AG10803 (cell line): ENCODE measurements at regions not wholly inside any gene's neighbourhood (a gene's known extent, or its start where the extent isn't known, plus 50 kb on each side); places are given as distances from the start of the nearest gene placed in this dataset.
A peak's percentile ranks its signal among the peaks of the same experiment; 100 is the strongest.

ENCODE experiments used
- DNase-seq: peaks from one replicate; pipeline ENCODE4 v3.0.0; 2010; ENCODE audit warnings: low read depth
- H3K4me3 ChIP-seq: 2 replicates; pipeline ENCODE4 v1.5.1; 2011; ENCODE audit warnings: mild to moderate bottlenecking, low read length, control low read depth
- CTCF ChIP-seq: conservative IDR thresholded peaks from 2 replicates; pipeline ENCODE4 v1.5.1; 2011; ENCODE audit warnings: mild to moderate bottlenecking, low read length, control low read depth, inconsistent platforms

GRCh38 chr18:39350945-39351344, 1785.3 kb upstream of the CELF4 start:
- peak; percentile 13 for DNase-seq
- no peak for TF ChIP-seq CTCF
- H3K4me3 ChIP-seq = no peak overlapping the region

GRCh38 chr18:39349801-39350200, 1784.2 kb upstream of the CELF4 start:
- TF ChIP-seq CTCF = no peak
- H3K4me3 ChIP-seq = no peak overlapping the region
- no peak for DNase-seq

GRCh38 chr18:39348757-39349156, 1783.2 kb upstream of the CELF4 start:
- no peak overlapping the region for H3K4me3 ChIP-seq
- no peak for DNase-seq
- no peak for TF ChIP-seq CTCF

- H3K4me3 ChIP-seq = no peak overlapping the region
- TF ChIP-seq CTCF = no peak
- DNase-seq = no peak
These were observed 1782.1 kb upstream of the CELF4 start for GRCh38 chr18:39347701-39348100.

- no peak overlapping the region for H3K4me3 ChIP-seq
- no peak for TF ChIP-seq CTCF
- no peak for DNase-seq
These were observed 1781.3 kb upstream of the CELF4 start for GRCh38 chr18:39346916-39347315.

- DNase-seq = peak; percentile 70
- no peak for TF ChIP-seq CTCF
- no peak overlapping the region for H3K4me3 ChIP-seq
These were observed 1779.7 kb upstream of the CELF4 start for GRCh38 chr18:39345321-39345720.

GRCh38 chr18:39344487-39344886, 1778.9 kb upstream of the CELF4 start:
- H3K4me3 ChIP-seq = no peak overlapping the region
- DNase-seq = no peak
- no peak for TF ChIP-seq CTCF
